ENCODE measurements at regions not wholly inside any gene's neighbourhood (a gene's known extent, or its start where the extent isn't known, plus 50 kb on each side); places are given as distances from the start of the nearest gene placed in this dataset.

GRCh38 chr4:125135652-125136051, 179.1 kb upstream of the FAT4 start:
- no peaks in the 10 kb centered on the region for H3F3A ChIP-seq (ENCODE audit: insufficient read depth, low read depth)
- no peaks in the 10 kb centered on the region for H3K27me3 ChIP-seq (ENCODE audit: insufficient read depth, low read depth)
- no peak overlapping the region for H2AFZ ChIP-seq
- H3K4me1 ChIP-seq (replicated peaks; ENCODE audit: insufficient read depth), result no peaks in the 10 kb centered on the region
- H4K20me1 ChIP-seq (ENCODE audit: insufficient read depth), result no peaks in the 10 kb centered on the region
- H3K36me3 ChIP-seq (ENCODE audit: low read depth), result no peaks in the 10 kb centered on the region
- no peak overlapping the region for H3K4me2 ChIP-seq
- H3K4me3 ChIP-seq, result no peak overlapping the region
- CTCF ChIA-PET, result no interaction called here
- no peak for TF ChIP-seq CTCF (conservative IDR thresholded peaks at IDR 0.05)
- no peak for TF ChIP-seq EZH2 (IDR thresholded peaks at IDR 0.05; ENCODE audit: low read depth)
- BruUV-seq (replicated peaks), result no TSS peak
- no peaks in the 10 kb centered on the region for H3K9me3 ChIP-seq (ENCODE audit: insufficient read depth, low read depth)
- H3K27ac ChIP-seq, result no peak overlapping the region
- H3K9me2 ChIP-seq (ENCODE audit: insufficient read depth), result no peaks in the 10 kb centered on the region
- POLR2A ChIA-PET (ENCODE audit: unreplicated experiment), result no interaction called here
- no peaks in the 10 kb centered on the region for H3K79me2 ChIP-seq (ENCODE audit: low read depth)
- intact Hi-C loops (cut with micrococcal nuclease; ENCODE audit: unreplicated experiment), result no loop called here
- DNase-seq, result no peak

GRCh38 chr4:125132729-125133128, 182.0 kb upstream of the FAT4 start:
- no peak overlapping the region for H2AFZ ChIP-seq
- CTCF ChIA-PET, result no interaction called here
- no peaks in the 10 kb centered on the region for H3K79me2 ChIP-seq (ENCODE audit: low read depth)
- H3K36me3 ChIP-seq (ENCODE audit: low read depth), result no peaks in the 10 kb centered on the region
- H4K20me1 ChIP-seq (ENCODE audit: insufficient read depth), result no peaks in the 10 kb centered on the region
- H3K27me3 ChIP-seq (ENCODE audit: insufficient read depth, low read depth), result no peaks in the 10 kb centered on the region
- no peaks in the 10 kb centered on the region for H3K4me1 ChIP-seq (replicated peaks; ENCODE audit: insufficient read depth)
- no peaks in the 10 kb centered on the region for H3K9me3 ChIP-seq (ENCODE audit: insufficient read depth, low read depth)
- no peak overlapping the region for H3K4me2 ChIP-seq
- H3K4me3 ChIP-seq, result no peak overlapping the region
- H3K27ac ChIP-seq, result no peak overlapping the region
- no peak for DNase-seq
- TF ChIP-seq EZH2 (IDR thresholded peaks at IDR 0.05; ENCODE audit: low read depth) (no peak), CTCF (conservative IDR thresholded peaks at IDR 0.05) (no peak)
- intact Hi-C loops (cut with micrococcal nuclease; ENCODE audit: unreplicated experiment), result no loop called here
- H3F3A ChIP-seq (ENCODE audit: insufficient read depth, low read depth), result no peaks in the 10 kb centered on the region
- POLR2A ChIA-PET (ENCODE audit: unreplicated experiment), result interaction anchor here (0.6 kb wide), 1 partner anchor 43 kb away, joined by 4 read pairs; no protein-coding TSS in a partner anchor
- no TSS peak for BruUV-seq (replicated peaks)
- H3K9me2 ChIP-seq (ENCODE audit: insufficient read depth), result no peaks in the 10 kb centered on the region

- Histone ChIP-seq H3K4me1 (replicated peaks; ENCODE audit: insufficient read depth) (no peaks in the 10 kb centered on the region), H3K4me3 (no peak overlapping the region), H3K27ac (no peak overlapping the region), H3K9me3 (ENCODE audit: insufficient read depth, low read depth) (no peaks in the 10 kb centered on the region), H2AFZ (no peak overlapping the region), H3K27me3 (ENCODE audit: insufficient read depth, low read depth) (no peaks in the 10 kb centered on the region), H3F3A (ENCODE audit: insufficient read depth, low read depth) (no peaks in the 10 kb centered on the region), H4K20me1 (ENCODE audit: insufficient read depth) (no peaks in the 10 kb centered on the region), H3K4me2 (no peak overlapping the region), H3K79me2 (ENCODE audit: low read depth) (no peaks in the 10 kb centered on the region), H3K9me2 (ENCODE audit: insufficient read depth) (no peaks in the 10 kb centered on the region), H3K36me3 (ENCODE audit: low read depth) (no peaks in the 10 kb centered on the region)
- POLR2A ChIA-PET (ENCODE audit: unreplicated experiment), result interaction anchor here (0.6 kb wide), 1 partner anchor 43 kb away, joined by 4 read pairs; no protein-coding TSS in a partner anchor
- no peak for DNase-seq
- CTCF ChIA-PET, result no interaction called here
- no TSS peak for BruUV-seq (replicated peaks)
- intact Hi-C loops (cut with micrococcal nuclease; ENCODE audit: unreplicated experiment), result no loop called here
- TF ChIP-seq CTCF (conservative IDR thresholded peaks at IDR 0.05) (no peak), EZH2 (IDR thresholded peaks at IDR 0.05; ENCODE audit: low read depth) (no peak)
These were observed 182.7 kb upstream of the FAT4 start for GRCh38 chr4:125131891-125132680.
